NCI-H524 (cell line): ENCODE measurements at regions not wholly inside any gene's neighbourhood (a gene's known extent, or its start where the extent isn't known, plus 50 kb on each side); places are given as distances from the start of the nearest gene placed in this dataset.

Source experiments
- DNase-seq, 2 experiments: peaks; one replicate each; lab custom pipeline; 2025; lab: John Stamatoyannopoulos, UW

DNA sequence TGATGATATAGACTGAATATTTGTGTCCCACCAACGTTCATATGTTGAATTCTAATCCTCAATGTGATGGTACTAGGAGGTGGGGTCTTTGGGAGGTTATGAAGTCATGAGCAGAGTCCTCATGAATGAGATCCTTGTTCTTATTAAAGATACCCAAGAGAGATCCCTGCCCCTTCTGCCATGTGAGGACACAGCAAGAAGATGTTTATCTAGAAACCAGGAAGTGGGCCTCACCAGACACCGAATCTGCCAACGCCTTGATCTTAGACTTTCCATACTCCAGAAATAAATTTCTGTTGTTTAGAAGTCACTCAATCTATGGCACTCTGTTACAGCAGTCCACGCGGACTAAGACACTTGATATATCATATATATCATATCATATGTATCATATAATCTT, 67.7 kb upstream of the GCM1 start:
- DNase-seq: no peak

DNA sequence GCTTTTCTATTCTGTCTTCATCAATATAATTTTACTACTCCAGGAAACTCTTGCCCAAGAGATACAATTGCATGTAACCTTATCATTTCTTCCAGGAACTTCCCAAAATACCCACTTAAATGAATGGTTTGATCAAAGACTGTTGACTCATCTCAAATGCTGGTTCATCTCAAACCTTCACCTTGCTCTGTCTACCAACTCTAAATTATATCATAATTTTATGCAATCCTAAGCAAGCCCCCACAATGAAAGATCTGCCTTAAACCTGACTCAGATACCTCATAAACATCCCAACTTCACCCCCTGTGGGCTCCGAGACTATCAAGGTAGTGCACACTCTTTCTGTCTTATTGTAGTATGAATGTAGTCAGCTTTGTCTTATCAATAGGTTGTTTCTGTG, 65.5 kb upstream of the GCM1 start:
- no peak for DNase-seq

DNA sequence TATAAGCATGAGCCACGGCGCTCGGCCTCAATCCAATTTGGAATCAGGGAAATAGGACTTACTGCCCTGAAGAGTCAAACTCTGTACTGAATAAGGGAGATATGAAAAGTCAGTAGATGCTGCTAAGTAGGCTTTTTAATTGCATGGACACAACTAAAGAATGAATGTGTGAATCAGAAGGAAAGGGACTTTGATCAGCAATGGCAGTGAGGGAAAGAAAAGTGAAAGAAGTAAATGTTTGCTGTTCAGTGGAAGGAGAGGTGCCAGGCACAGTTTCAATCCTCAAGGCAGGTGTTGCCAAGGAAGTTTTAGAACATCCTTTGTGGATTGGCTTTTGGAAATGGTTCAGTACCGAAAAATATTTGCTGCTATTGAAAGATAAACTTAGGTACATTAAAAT, 62.2 kb upstream of the GCM1 start:
- DNase-seq: no peak

DNA sequence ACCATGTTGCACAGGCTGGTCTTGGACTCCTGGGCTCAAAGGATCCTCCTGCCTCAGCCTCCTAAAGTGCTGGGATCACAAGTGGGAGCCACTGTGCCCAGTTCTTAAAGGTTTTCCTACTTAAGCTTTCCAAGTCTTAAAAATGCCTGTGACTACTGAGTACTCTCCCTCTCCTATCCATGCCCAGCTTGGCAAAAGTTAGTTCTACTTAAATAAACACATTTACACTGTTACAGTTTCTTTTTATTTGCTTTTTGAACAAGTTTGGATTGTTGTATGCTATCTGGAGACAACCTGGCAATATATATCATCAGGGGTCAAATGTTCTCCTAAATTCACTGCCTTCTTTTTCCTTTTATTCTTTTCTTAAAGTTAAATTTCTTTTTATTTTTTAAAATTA, 61.0 kb upstream of the GCM1 start:
- no peak for DNase-seq

DNA sequence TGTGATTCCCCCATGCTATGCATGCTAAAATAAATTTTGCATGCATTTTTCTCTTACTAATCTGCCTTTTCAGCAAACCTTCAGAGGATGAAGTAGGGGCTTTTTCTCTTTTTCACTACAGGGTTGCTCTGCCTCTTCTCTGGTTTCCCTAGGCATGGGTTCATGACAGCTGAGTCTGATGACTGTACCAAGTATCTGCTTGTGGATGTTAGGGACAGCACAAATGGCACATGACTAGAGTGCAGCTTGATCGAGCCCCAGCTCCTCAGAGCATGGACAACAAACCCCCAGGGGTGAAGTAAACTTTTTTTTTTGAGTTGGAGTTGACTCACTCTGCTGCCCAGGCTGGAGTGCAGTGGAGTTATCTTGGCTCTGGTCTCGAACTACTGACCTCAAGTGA, 57.1 kb upstream of the GCM1 start:
- DNase-seq: no peak

DNA sequence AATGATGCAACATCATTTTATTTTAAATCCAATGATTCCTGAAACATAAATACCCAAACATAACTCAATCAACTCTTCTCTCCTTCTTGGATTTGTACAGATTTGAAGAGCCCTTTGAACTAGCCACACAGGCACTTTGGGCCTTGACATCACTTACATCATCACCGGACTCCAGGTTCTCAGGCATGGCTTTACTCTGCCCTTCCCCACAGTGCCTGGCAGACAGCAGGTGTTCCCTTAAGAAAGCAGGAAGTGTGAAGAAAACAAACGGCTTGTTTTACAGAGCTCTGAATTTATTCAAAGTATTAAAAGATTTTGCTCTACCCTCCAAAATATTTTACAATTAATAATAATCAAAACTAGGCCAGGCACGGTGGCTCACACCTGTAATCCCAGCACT, 54.8 kb upstream of the GCM1 start:
- peak; percentile 16 to 67 for DNase-seq

DNA sequence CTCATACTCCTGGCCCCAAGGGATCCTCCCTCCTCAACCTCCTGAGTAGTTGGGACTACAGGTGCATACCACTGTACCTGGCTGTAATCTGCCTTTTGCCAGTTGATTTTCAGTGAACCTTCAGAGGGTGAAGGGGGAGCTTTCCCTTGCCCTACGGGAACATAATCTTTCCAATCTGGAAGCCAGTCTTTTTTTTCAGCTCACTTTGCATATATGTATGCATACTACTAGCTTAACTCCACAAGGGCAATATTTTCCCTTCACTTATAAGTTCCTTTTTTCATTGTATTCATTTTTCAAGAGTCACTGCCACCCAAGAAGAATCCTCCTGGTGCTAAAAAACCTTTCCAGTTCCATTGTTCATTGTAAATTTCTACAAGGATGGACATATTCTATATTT, 53.4 kb upstream of the GCM1 start:
- no peak for DNase-seq

DNA sequence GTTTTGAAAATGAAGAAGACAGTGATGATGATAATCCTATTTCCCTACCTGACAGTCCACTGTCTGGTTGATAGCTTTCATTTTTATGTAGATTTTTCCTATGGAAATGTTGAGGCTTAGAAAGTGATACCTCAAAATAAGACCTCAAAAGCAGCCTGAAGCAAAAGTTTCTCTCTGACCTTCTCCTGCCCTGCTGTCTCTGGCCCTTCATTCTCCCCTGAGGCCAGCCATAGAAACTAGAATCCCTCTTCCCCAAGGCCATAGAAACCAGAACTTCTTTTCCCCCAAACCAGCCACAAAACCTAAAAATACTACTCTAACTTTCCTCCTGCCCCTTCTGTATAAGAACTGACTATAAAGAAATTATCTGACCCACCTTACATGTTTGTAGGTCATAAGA, 52.6 kb upstream of the GCM1 start:
- DNase-seq: no peak

DNA sequence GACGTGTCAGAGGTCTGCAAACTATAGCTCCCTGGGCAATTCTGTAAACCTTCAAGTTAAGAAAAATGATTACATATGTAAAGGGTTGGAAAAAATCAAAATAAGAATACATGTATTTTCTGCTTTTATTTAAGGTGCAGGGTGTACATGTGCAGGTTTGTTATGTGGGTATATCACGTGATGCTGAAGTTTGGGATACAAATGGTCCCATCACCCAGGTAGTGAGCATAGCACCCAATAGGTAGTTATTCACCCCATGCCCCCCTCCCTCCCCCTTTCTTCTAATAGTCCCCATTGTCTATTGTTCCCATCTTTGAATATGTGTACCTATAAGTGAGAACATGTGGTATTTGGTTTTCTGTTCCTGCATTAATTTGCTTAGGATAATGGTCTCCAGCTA, 51.1 kb upstream of the GCM1 start:
- no peak for DNase-seq

DNA sequence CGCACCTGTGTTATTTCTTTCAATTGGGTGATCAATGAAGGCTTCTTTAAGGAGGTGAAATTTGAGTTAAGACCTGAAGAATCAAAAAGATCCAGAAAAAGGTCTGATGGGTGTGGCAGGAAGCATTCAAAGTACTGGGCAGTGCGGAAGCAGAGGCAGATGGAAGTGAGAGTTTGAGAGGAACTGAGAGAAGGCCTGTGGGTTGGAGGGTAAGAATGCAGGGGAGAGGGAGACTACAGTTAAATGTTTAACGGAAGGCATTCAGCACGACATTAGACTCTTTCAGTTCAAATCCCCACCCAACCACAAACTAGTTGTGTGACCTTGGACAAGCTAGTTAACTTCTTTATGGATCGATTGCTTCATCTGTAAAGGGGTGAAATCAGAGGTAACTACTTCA, 50.5 kb upstream of the GCM1 start:
- no peak for DNase-seq
